Hepatocyte (in vitro differentiated cells): ENCODE measurements at regions not wholly inside any gene's neighbourhood (a gene's known extent, or its start where the extent isn't known, plus 50 kb on each side); places are given as distances from the start of the nearest gene placed in this dataset.

Experiments used
- CTCF ChIP-seq: fragments of 200-600 bp; sonication (generic); IDR thresholded peaks from 2 replicates; pipeline ENCODE4 v1.5.1; 2016; ENCODE audit warnings: antibody characterized with exemption, mild to moderate bottlenecking; ENCODE audit not compliant: poor library complexity
- EZH2 ChIP-seq: fragments of 200-600 bp; sonication (generic); IDR thresholded peaks from 2 replicates; pipeline ENCODE4 v1.6.1; 2016; ENCODE audit warnings: antibody characterized with exemption, mild to moderate bottlenecking, borderline replicate concordance
- EZH2phosphoT487 ChIP-seq: fragments of 200-600 bp; sonication (generic); IDR thresholded peaks from one replicate; pipeline ENCODE4 v1.6.1; 2018; ENCODE audit warnings: antibody characterized with exemption, mild to moderate bottlenecking, low read depth, moderate library complexity; ENCODE audit not compliant: unreplicated experiment, severe bottlenecking

DNA sequence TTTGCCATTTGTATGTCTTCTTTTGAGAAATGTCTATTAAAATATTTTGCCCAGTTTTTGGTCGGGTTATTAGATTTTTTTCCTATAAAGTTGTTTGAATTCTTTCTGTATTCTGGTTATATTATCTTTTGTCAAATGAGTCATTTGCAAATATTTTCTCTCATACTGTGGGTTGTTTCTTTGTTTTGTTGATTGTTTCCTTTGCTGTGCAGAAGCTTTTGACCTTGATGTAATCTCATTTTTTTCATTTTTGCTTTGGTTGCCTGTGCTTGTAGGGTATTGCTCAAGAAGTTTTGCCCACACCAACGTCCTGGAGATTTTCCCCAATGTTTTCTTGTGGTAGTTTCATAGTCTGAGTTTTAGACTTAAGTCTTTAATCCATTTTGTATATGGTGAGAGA, 245.7 kb downstream of the ADCYAP1 start:
- no peak for TF ChIP-seq CTCF
- no peak for TF ChIP-seq EZH2
- TF ChIP-seq EZH2phosphoT487, result no peak
